Esophagus (tissue), 2 donors: ENCODE measurements at regions not wholly inside any gene's neighbourhood (a gene's known extent, or its start where the extent isn't known, plus 50 kb on each side); places are given as distances from the start of the nearest gene placed in this dataset.

Source experiments
- H3K27ac ChIP-seq, 2 donors: one replicate each; pipeline ENCODE4 v1.5.1; 2013; ENCODE audit warnings: low read depth in 2 of 2, mild to moderate bottlenecking in 2 of 2, inconsistent platforms in 1 of 2, low read length in 1 of 2, moderate library complexity in 1 of 2
- H3K27me3 ChIP-seq, 2 donors: one replicate each; pipeline ENCODE4 v1.6.1; 2013; ENCODE audit warnings: low read length in 2 of 2, control low read depth in 1 of 2, mild to moderate bottlenecking in 1 of 2; ENCODE audit not compliant: insufficient read depth in 2 of 2, control insufficient read depth in 1 of 2
- H3K36me3 ChIP-seq, 2 donors: one replicate each; pipeline ENCODE4 v1.6.1; 2013; ENCODE audit warnings: low read length in 1 of 2; ENCODE audit not compliant: control insufficient read depth in 2 of 2, insufficient read depth in 2 of 2
- H3K4me1 ChIP-seq, 2 donors: one replicate each; pipeline ENCODE4 v1.6.1; 2013; ENCODE audit warnings: low read length in 1 of 2; ENCODE audit not compliant: control insufficient read depth in 2 of 2, insufficient read depth in 2 of 2
- H3K4me3 ChIP-seq, 2 donors: one replicate each; pipeline ENCODE4 v1.5.1; 2013; ENCODE audit warnings: low read length in 2 of 2, mild to moderate bottlenecking in 2 of 2, low read depth in 1 of 2, moderate library complexity in 1 of 2
- H3K9me3 ChIP-seq, 2 donors: one replicate each; pipeline ENCODE4 v1.6.1; 2013; ENCODE audit warnings: mild to moderate bottlenecking in 2 of 2, low read depth in 1 of 2, low read length in 1 of 2, moderate library complexity in 1 of 2; ENCODE audit not compliant: control insufficient read depth in 2 of 2, insufficient read depth in 1 of 2
- WGBS, 2 donors: extraction: QIAGEN DNeasy Blood & Tissue Kit; methylation state at CpG; one replicate each; pipeline ENCODE4 v1.1.7; 2013; 5-methylcytosine and 5-hydroxymethylcytosine counted together
- donor health status: healthy with polysubstance abuse.
- donor health status: Bipolar disorder and iron deficiency.

DNA sequence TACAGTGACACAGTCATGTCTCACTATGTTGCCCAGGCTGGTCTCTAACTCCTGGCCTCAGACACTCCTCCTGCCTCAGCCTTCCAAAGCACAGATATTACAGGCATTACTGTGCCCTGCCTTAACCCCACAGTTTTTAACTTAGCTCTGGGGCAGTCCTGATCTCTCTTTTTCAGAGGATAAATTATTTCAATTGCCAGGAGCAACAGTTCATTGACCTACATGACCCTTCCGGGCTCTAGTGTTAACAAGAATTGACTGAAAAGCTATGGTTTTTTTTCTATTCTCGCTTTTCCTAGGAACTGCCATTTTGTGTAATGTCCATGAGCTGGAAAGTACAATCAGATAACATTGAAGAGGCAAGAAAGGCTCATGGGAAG is 92.8 kb downstream of the HNRNPLL start:
- Histone ChIP-seq H3K4me3 (no peak overlapping the region), H3K27ac (peak overlapping the region; percentile 45 to 58), H3K36me3 (no peaks in the 10 kb centered on the region), H3K4me1 (peaks cover 3 to 5% of the 10 kb centered on the region in 2 donors), H3K9me3 (no peaks in the 10 kb centered on the region), H3K27me3 (no peaks in the 10 kb centered on the region)
- 84 to 95% methylated on average over 2 of the region's 2 CpGs for WGBS, 2 donors

GRCh38 chr2:38509314-38509946 is 93.3 kb downstream of the HNRNPLL start:
- no peaks in the 10 kb centered on the region for H3K9me3 ChIP-seq
- peak overlapping the region; percentile 45 to 58 for H3K27ac ChIP-seq
- peaks cover 3 to 5% of the 10 kb centered on the region in 2 donors for H3K4me1 ChIP-seq
- no peaks in the 10 kb centered on the region for H3K36me3 ChIP-seq
- WGBS, 2 donors: 40 to 44% methylated on average over 5 of the region's 5 CpGs
- no peaks in the 10 kb centered on the region for H3K27me3 ChIP-seq
- H3K4me3 ChIP-seq: no peak overlapping the region

DNA sequence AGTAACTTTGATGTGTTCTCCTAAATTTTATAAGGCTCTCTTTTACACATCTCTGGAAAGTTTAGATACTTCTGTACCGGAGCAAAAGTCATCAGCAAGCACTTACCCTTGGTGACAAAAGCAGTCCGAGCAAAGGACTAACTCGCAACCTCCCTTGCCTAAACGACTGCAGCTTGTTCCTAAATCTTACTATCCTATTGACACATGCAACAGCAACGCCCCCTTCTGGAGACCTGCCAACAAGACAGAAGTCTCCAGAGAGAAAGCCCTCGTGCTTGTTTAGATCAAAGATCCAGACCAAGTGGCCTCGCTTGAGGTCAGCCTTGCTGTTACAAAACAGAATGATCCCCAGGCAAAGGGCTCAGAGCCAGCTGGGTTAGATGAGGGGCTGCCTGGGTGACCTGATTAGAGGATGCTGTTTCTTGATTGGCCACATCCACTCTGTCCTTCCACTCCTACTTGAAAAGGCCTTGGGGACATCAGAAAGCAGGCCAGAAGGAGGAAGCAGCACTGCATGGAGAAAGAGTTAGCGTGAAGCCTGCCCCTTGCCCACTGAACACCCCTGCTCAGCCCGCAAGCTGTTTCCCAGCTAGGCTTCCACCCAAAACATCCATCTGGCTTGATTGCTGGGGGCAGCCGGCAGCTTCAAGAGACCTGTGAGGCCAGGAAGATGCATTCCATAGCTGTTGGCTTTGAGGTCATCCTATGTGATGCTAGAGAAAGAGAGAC is 94.3 kb downstream of the HNRNPLL start:
- H3K27ac ChIP-seq: peak overlapping the region; percentile 38 to 74
- H3K36me3 ChIP-seq: no peaks in the 10 kb centered on the region
- H3K27me3 ChIP-seq: no peaks in the 10 kb centered on the region
- 37 to 42% methylated on average over 10 of the region's 10 CpGs for WGBS, 2 donors
- H3K4me1 ChIP-seq: peaks cover 3 to 5% of the 10 kb centered on the region in 2 donors
- no peaks in the 10 kb centered on the region for H3K9me3 ChIP-seq
- H3K4me3 ChIP-seq: no peak overlapping the region

GRCh38 chr2:38507712-38508111 is 95.0 kb downstream of the HNRNPLL start:
- Histone ChIP-seq H3K36me3 (no peaks in the 10 kb centered on the region), H3K27ac (no peak overlapping the region), H3K4me3 (no peak overlapping the region), H3K4me1 (peaks cover 3 to 5% of the 10 kb centered on the region in 2 donors), H3K9me3 (no peaks in the 10 kb centered on the region), H3K27me3 (no peaks in the 10 kb centered on the region)
- 94 to 95% methylated on average over 1 of the region's 1 CpG for WGBS, 2 donors

DNA sequence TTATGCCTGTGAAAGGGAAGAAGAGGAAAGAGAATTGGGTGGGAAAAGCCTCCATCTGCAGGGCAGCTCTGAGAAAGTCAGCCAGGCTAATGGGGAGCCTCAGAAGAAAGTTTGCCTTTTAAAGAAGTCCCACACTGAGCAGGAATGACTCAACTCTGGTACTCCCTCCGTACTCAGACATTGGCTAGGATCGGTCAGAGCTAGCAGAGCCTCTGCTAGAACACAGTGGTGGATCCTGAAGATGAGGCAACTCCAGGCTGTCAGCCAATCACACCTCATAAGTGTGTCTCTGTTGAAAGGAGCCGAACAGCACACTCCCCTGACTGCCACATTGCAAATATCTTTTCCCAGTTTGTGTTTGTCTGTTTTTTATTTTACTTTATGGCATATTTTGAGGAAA is 96.9 kb downstream of the HNRNPLL start:
- Histone ChIP-seq H3K27ac (peak overlapping the region; percentile 27 to 66), H3K36me3 (no peaks in the 10 kb centered on the region), H3K4me1 (peaks cover 3 to 5% of the 10 kb centered on the region in 2 donors), H3K27me3 (no peaks in the 10 kb centered on the region), H3K4me3 (no peak overlapping the region), H3K9me3 (peaks cover 0 to 3% of the 10 kb centered on the region in 2 donors)
- WGBS, 2 donors: 30 to 55% methylated on average over 3 of the region's 3 CpGs

DNA sequence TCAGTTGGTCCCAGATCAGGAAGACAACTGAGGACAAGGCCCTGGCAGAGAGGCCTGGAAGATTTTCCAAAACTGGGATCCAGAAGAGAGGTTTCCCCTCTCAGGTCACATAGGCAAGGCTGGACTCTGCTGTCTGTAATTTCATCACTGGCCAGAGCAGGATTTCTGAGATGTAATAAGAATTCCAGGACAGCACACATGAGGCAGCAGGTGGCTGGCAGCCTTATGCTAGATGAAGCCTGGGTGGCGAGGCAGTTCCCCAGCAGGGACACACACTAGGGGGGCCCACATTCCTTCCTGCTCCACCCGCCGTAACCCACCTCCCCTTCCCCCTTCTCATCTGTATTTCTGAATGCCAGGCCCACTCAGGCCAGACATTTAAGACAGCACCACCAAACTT is 98.6 kb downstream of the HNRNPLL start:
- H3K4me1 ChIP-seq: peaks cover 3 to 5% of the 10 kb centered on the region in 2 donors
- H3K36me3 ChIP-seq: no peaks in the 10 kb centered on the region
- H3K27ac ChIP-seq: no peak overlapping the region
- H3K27me3 ChIP-seq: no peaks in the 10 kb centered on the region
- 87 to 94% methylated on average over 3 of the region's 3 CpGs for WGBS, 2 donors
- H3K9me3 ChIP-seq: peaks cover 0 to 3% of the 10 kb centered on the region in 2 donors
- H3K4me3 ChIP-seq: no peak overlapping the region

DNA sequence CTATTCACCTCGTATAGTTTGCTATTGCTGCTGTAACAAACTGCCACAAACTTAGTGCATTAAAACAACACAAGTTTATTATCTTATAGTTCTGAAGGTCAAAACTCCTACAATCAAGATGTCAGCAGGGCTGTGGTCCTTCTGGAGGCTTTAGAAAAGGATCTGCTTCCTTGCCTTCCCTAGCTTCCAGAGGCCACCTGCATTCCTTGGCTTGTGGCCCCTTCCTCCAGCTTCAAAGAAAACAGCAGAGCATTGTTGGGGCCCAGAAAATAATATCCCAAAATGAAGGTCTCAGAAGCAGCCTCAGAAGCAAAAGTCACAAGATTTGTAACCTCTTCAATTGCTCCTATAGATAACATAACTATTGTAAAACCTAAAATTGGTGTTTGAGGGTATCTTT is 100.6 kb downstream of the HNRNPLL start:
- Histone ChIP-seq H3K4me1 (no peaks in the 10 kb centered on the region), H3K4me3 (no peak overlapping the region), H3K9me3 (peaks cover 0 to 3% of the 10 kb centered on the region in 2 donors), H3K27ac (no peak overlapping the region), H3K36me3 (no peaks in the 10 kb centered on the region), H3K27me3 (no peaks in the 10 kb centered on the region)
- 81 to 88% methylated on average over 1 of the region's 1 CpG for WGBS, 2 donors

- no peaks in the 10 kb centered on the region for H3K27me3 ChIP-seq
- peak overlapping the region; percentile 22 to 58 for H3K27ac ChIP-seq
- H3K4me3 ChIP-seq: no peak overlapping the region
- peaks cover 0 to 3% of the 10 kb centered on the region in 2 donors for H3K9me3 ChIP-seq
- 70 to 74% methylated on average over 12 of the region's 12 CpGs for WGBS, 2 donors
- no peaks in the 10 kb centered on the region for H3K4me1 ChIP-seq
- H3K36me3 ChIP-seq: no peaks in the 10 kb centered on the region
These were observed 102.5 kb downstream of the HNRNPLL start for GRCh38 chr2:38500283-38500634.

GRCh38 chr2:38499548-38500282 is 103.0 kb downstream of the HNRNPLL start:
- Histone ChIP-seq H3K4me1 (no peaks in the 10 kb centered on the region), H3K9me3 (peaks cover 0 to 3% of the 10 kb centered on the region in 2 donors), H3K27ac (peak overlapping the region; percentile 32 to 58), H3K4me3 (no peak overlapping the region), H3K27me3 (no peaks in the 10 kb centered on the region), H3K36me3 (no peaks in the 10 kb centered on the region)
- 59 to 67% methylated on average over 9 of the region's 9 CpGs for WGBS, 2 donors
